Fibroblast of mammary gland (primary cell): ENCODE measurements at regions not wholly inside any gene's neighbourhood (a gene's known extent, or its start where the extent isn't known, plus 50 kb on each side); places are given as distances from the start of the nearest gene placed in this dataset.
"Not testable (repeated sequence)": the region's sequence is repeated elsewhere in the genome, so short reads cannot be mapped to it uniquely, and the experiment has no call there.

Source experiments
- DNase-seq: peaks from one replicate; pipeline ENCODE4 v3.0.0-alpha.2; 2010; ENCODE audit warnings: low read depth
- H3K4me3 ChIP-seq: 2 replicates; pipeline ENCODE4 v1.5.1; 2011; ENCODE audit warnings: low read depth, mild to moderate bottlenecking, low read length, moderate library complexity; ENCODE audit not compliant: control insufficient read depth
- TF ChIP-seq, protein P1 (sequence below): conservative IDR thresholded peaks from 2 replicates; pipeline ENCODE4 v1.5.1; 2011; ENCODE audit warnings: low read depth, low read length, inconsistent platforms; ENCODE audit not compliant: control insufficient read depth, insufficient read depth

DNA sequence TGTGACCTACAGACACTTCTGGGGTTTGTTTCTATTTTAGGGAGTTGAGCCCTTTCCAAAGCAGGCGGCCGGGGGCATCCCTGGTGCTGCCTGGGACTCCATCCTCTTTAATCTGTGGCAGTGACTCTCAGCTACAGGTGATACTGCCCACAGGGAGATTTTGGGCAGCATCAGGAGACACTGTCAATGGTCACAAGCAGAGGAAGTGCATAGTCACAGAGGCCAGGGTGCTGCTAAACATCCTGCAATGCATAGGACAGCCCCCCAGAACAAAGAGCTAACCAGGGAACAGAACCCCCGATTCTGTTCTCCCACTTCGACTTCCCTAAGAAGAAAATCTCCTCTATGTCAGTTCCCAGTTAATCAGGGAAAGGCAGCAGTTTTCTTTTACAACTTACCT is 66.2 kb downstream of the TEX35 start:
- no peak overlapping the region for H3K4me3 ChIP-seq
- no peak for DNase-seq
- TF ChIP-seq, protein P1, sequence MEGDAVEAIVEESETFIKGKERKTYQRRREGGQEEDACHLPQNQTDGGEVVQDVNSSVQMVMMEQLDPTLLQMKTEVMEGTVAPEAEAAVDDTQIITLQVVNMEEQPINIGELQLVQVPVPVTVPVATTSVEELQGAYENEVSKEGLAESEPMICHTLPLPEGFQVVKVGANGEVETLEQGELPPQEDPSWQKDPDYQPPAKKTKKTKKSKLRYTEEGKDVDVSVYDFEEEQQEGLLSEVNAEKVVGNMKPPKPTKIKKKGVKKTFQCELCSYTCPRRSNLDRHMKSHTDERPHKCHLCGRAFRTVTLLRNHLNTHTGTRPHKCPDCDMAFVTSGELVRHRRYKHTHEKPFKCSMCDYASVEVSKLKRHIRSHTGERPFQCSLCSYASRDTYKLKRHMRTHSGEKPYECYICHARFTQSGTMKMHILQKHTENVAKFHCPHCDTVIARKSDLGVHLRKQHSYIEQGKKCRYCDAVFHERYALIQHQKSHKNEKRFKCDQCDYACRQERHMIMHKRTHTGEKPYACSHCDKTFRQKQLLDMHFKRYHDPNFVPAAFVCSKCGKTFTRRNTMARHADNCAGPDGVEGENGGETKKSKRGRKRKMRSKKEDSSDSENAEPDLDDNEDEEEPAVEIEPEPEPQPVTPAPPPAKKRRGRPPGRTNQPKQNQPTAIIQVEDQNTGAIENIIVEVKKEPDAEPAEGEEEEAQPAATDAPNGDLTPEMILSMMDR = no peak

DNA sequence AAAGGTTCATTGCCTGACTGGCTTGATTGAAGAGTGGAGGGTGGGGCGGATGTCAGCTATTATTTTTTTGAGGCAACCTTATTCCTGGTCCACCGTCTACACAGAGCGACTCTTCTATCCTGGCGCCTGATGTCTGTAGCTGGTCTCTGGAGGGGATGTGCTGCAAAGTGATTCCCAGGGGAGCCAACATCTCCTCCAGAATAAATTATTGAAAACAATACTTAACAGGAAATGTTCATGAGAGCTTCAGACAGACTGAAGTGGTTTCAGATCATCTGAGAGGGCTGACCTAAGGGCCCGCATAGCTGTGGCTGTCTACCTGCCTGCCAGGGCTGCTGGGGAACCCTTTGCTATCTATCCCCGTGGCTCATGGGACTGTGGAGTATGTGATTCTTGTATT is 66.7 kb downstream of the TEX35 start:
- TF ChIP-seq, protein P1 = no peak
- DNase-seq = no peak
- no peak overlapping the region for H3K4me3 ChIP-seq

DNA sequence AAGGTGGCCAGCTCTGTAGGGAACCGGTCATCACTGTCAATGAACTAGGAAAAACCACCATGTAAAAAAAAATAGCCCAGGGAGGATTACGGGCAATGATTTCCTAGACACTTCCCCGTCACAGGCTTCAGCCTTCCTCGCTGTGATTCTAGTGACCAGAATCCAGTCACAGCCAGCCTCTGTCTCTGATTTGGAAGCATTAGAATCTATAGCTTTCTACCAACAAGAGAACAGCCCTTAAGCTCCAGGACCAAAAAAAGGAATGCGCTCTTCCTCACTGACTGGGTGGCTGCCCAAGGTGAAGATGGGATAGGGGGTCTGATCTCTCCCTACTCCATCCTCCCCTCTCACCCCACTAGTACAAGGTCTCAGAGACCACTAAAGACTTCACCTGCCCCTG is 67.2 kb downstream of the TEX35 start:
- TF ChIP-seq, protein P1 = no peak
- DNase-seq = no peak
- H3K4me3 ChIP-seq = no peak overlapping the region

GRCh38 chr1:178580876-178581275 is 68.0 kb downstream of the TEX35 start:
- no peak overlapping the region for H3K4me3 ChIP-seq
- no peak for DNase-seq
- TF ChIP-seq, protein P1 = no peak

- TF ChIP-seq, protein P1 = no peak
- no peak for DNase-seq
- no peak overlapping the region for H3K4me3 ChIP-seq
Measured at GRCh38 chr1:178581351-178582303, 68.7 kb downstream of the TEX35 start.

- no peak overlapping the region for H3K4me3 ChIP-seq
- TF ChIP-seq, protein P1 = no peak
- DNase-seq = no peak
Measured at GRCh38 chr1:178587096-178587495, 74.2 kb downstream of the TEX35 start.

GRCh38 chr1:178587975-178588374 is 75.1 kb downstream of the TEX35 start:
- no peak overlapping the region for H3K4me3 ChIP-seq
- DNase-seq = no peak
- TF ChIP-seq, protein P1 = no peak

DNA sequence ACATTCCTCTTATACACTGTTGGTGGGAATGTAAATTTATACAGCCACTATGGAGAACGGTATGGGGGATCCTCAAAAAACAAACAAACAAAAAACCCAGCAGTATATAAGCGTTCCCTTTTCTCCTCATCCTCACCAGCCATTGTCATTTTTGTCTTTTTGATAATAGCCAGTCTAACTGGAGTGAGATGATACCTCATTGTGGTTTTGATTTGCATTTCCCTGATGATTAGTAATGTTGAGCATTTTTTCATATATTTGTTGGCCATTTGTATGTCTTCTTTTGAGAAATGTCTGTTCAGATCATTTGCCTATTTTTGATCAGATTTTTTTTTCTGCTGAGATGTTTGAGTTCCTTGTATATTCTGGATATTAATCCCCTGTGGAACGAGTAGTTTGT is 76.1 kb downstream of the TEX35 start:
- DNase-seq, H3K4me3 ChIP-seq: not testable (repeated sequence)

- peak; percentile 63 for DNase-seq
- H3K4me3 ChIP-seq = not testable (repeated sequence)
Measured at GRCh38 chr1:178591811-178592210, 78.9 kb downstream of the TEX35 start.
